Ramos (cell line): ENCODE measurements at regions not wholly inside any gene's neighbourhood (a gene's known extent, or its start where the extent isn't known, plus 50 kb on each side); places are given as distances from the start of the nearest gene placed in this dataset.

Source experiments
- in situ Hi-C: fragments of 300-500 bp; cut with MboI; formaldehyde crosslinking; loops from one replicate; pipeline ENCODE4 v1.14.3; 2022; ENCODE audit warnings: low sequenced_read_pairs; ENCODE audit not compliant: unreplicated experiment

GRCh38 chr2:226125176-226125883, 674.3 kb downstream of the IRS1 start:
- in situ Hi-C loops = no loop called here

GRCh38 chr2:226124548-226125011, 675.0 kb downstream of the IRS1 start:
- in situ Hi-C loops = no loop called here

DNA sequence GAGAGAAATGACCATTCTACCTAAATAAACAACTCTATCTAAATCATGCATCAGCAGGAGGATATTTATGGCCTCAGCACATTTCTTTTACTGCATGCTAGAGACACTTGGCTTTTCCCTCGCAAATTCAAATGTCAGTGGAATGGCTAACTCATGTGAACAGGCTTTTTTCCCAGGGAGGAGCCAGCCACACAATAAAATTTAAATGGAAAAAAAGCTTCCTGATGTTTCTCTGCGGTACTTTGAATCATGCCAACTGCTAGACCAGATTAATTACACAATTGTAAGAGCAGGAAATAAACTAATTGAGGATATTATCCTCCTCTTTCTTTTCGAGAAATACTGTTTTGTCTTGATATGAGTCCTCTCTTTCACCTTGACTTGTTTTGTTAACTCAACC, 676.3 kb downstream of the IRS1 start:
- in situ Hi-C loops = no loop called here

- in situ Hi-C loops = no loop called here
Observed at GRCh38 chr2:226122041-226122440, 677.6 kb downstream of the IRS1 start.

GRCh38 chr2:226121046-226121738, 678.4 kb downstream of the IRS1 start:
- in situ Hi-C loops = no loop called here

DNA sequence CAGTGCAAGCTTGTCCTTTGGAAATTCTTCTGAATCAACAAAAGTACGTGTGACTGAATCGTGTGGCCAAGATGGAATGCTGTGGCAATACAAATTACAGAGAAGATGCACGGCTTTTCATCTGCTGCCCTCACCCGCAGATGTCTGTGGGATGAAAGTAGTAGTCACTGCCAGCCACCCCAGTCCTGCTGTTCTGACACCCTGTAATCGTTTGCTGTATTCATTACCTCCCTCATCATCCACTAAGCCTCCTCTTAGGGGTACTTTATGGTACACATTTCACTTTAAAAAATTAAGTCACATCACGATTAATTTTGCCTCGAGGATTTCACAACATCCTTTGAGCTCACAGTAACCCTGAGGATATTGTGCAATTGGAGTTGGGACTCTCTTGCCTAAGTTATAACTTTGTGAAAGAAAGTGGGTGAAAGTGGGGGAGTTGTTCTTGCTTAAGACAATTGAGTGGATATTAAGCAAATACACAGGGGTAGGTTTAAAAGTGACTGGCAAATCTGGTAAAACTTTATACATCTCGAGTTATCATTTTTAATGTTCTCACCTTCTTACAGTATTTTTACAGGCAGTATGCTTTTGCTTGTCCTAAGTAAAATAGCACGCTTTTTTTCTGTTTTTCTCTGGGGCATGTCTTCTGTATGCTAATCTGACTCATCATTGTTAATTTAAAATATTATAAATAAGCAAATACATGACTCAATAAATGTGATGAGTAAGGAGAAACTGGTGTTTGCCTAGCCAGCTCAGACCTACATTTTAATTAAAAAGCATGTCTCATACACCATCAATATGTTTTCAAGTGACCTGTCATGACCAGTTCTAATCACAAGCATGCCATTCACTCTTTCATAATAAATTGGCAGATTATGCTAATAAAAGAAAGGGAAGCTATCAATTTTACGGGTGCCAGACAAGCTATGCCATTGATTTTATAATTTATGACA, 680.9 kb downstream of the IRS1 start:
- in situ Hi-C loops = no loop called here

DNA sequence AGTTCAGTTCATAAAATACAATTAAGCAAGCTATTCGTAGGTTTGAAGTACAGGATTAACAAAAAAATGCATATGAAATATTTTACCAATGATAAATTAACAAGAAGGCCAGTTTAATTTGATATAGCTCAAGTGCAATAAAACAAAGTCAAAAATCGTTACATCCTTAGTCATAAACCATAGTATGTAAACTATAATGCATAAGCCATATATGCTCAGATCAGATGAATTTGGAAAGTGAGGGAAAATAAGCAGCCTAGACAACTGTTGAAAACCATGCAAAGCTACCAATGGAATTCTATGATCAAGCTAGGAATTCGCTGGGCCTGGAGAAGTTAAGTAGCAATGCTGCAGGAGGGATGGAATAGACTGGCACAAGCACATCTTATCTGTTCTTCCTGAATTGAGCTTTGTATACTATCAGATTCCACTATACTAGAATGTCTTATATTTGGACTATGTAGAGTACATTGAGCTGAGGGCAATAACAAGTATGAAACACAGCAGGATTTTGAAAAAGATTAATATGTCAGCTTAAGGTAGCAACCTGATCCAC, 682.0 kb downstream of the IRS1 start:
- in situ Hi-C loops = no loop called here

DNA sequence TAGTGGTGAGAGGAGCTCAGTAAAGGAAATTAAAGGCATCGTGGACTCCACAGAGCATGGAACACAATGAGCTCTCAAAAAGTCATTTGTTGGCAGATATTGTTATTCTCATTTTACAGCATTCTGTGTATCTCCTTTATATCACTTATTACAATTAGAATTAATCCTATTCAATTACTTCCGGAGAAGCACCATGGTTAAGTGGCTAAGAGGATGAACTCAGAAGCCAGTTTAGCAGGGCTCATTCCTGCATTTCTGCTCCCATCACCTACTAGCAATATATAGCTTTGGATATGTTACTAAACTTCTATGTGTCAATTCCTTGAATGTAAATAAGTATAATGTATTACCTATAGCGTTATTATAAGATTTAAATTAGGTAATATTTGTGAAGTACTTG, 683.3 kb downstream of the IRS1 start:
- in situ Hi-C loops = no loop called here

GRCh38 chr2:226115832-226116200, 683.8 kb downstream of the IRS1 start:
- in situ Hi-C loops = no loop called here

GRCh38 chr2:226115102-226115831, 684.4 kb downstream of the IRS1 start:
- in situ Hi-C loops = no loop called here

DNA sequence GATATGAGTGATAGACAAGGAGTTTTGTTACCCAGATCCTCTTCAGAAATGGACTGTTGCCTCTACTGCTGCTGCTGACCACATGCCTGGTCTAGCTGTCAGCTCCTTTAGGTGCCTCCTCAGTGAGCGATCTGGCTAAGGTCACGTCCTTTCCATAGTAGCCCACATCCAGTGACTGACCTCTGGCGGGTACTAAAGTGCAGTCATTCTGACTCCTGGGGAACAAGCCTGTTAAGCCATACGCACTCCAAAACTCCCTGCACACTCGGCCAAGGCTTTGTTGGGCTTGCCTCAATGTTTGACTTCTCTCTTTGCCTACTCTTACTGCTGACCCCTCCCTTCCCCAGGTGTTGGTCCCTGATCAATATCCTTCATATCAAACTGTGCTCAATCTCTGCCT, 685.2 kb downstream of the IRS1 start:
- in situ Hi-C loops = no loop called here

GRCh38 chr2:226098861-226099745, 699.6 kb downstream of the NYAP2 start:
- in situ Hi-C loops = no loop called here

- in situ Hi-C loops = no loop called here
Observed at GRCh38 chr2:226095058-226095457, 695.5 kb downstream of the NYAP2 start.

GRCh38 chr2:226093364-226093763, 693.9 kb downstream of the NYAP2 start:
- in situ Hi-C loops = no loop called here

DNA sequence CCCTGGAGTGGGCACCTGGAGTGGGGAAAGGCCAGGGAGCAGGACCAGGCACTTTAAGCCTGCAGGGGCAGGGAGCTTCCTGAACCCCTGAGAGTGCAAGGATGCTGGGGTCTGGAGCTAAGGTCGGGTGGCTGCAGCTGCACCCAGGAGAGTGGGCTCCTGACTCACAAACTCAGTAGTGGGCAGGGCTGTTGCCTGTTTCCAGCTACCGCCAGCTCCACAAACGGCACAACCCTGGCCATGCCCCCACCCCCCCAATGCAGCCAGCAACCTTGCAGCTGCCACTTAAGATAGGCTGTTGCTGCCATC, 688.8 kb downstream of the NYAP2 start:
- in situ Hi-C loops = no loop called here

DNA sequence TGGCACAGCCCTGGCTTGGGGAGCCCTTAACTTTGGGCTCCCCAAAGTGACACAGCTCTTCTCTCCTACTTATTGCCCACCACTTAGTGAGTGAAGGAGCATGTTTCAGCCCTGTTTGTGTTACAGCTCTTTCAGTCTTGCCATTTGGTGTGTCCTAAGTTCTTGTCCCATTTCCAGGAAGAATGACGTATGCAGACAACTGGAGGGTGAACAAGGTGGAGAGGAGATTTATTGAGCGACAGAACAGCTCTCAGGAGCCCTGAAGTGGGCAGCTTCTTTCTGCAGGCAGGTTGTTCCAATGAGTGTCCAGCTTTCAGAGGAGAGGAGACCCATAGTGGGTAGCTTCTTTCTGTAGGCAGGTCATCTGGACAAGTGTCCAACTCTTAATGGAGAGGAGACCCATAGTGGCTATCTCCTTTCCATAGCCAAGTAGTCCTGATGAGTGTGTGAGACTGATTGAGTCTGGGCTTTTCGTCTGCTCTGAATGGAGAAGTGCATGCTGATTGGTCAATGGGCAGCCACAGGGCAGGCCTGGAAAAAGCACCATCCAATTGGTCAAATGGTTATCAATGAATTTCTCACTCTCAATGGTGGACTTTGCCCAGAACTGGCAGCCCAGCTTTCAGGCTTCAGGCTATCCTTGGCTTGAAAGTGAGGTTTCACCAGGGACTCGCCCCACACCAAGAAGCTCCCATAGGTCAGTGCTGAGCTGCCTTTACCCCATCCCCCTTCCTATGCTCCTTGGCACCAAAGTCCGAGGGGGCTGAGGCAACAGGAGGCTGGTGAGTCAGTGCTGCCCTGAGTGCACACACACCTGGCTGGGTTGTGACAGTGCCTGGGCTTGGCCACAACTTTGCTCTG, 688.2 kb downstream of the NYAP2 start:
- in situ Hi-C loops = no loop called here

GRCh38 chr2:226087051-226087450, 687.5 kb downstream of the NYAP2 start:
- in situ Hi-C loops = no loop called here

GRCh38 chr2:226086190-226086589, 686.7 kb downstream of the NYAP2 start:
- in situ Hi-C loops = no loop called here
